AG09309 (cell line): ENCODE measurements at regions not wholly inside any gene's neighbourhood (a gene's known extent, or its start where the extent isn't known, plus 50 kb on each side); places are given as distances from the start of the nearest gene placed in this dataset.

Source experiments
- DNase-seq: peaks from one replicate; pipeline ENCODE4 v3.0.0-alpha.2; 2010; ENCODE audit warnings: low read depth
- H3K4me3 ChIP-seq: 2 replicates; pipeline ENCODE4 v1.5.1; 2011; ENCODE audit warnings: mild to moderate bottlenecking, low read depth, low read length, moderate library complexity; ENCODE audit not compliant: control insufficient read depth
- TF ChIP-seq, protein P1 (sequence below): IDR thresholded peaks from 2 replicates; pipeline ENCODE4 v1.5.1; 2011; ENCODE audit warnings: mild to moderate bottlenecking, low read depth, low read length, inconsistent platforms; ENCODE audit not compliant: insufficient read depth, control insufficient read depth; ENCODE audit errors: missing control alignments

- H3K4me3 ChIP-seq = no peak overlapping the region
- DNase-seq = no peak
- TF ChIP-seq, protein P1, sequence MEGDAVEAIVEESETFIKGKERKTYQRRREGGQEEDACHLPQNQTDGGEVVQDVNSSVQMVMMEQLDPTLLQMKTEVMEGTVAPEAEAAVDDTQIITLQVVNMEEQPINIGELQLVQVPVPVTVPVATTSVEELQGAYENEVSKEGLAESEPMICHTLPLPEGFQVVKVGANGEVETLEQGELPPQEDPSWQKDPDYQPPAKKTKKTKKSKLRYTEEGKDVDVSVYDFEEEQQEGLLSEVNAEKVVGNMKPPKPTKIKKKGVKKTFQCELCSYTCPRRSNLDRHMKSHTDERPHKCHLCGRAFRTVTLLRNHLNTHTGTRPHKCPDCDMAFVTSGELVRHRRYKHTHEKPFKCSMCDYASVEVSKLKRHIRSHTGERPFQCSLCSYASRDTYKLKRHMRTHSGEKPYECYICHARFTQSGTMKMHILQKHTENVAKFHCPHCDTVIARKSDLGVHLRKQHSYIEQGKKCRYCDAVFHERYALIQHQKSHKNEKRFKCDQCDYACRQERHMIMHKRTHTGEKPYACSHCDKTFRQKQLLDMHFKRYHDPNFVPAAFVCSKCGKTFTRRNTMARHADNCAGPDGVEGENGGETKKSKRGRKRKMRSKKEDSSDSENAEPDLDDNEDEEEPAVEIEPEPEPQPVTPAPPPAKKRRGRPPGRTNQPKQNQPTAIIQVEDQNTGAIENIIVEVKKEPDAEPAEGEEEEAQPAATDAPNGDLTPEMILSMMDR = no peak
Observed at GRCh38 chr1:95382000-95382786, 148.2 kb downstream of the RWDD3 start.

GRCh38 chr1:95383111-95383510, 149.1 kb downstream of the RWDD3 start:
- TF ChIP-seq, protein P1 = no peak
- DNase-seq = no peak
- no peak overlapping the region for H3K4me3 ChIP-seq

GRCh38 chr1:95384567-95384966, 150.6 kb downstream of the RWDD3 start:
- DNase-seq = no peak
- TF ChIP-seq, protein P1 = no peak
- H3K4me3 ChIP-seq = no peak overlapping the region

DNA sequence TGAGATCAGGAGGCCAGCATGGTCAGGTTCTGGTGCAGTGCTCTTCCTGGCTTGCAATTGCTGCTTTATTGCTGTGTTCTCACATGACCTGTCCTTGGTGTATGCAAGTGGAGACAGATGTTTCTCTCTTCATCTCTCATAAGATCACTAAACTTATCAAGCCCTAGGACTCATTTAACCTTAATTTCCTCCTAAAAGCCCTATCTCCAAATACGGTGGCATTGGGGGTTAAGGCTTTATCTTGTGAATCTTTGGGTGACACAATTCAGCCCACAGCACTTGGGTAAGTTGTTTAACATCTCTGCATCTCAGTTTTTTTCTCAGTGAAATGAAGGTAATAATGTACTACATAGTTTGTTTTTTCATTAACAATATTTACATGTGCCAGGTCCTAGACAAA, 152.4 kb downstream of the RWDD3 start:
- DNase-seq = no peak
- TF ChIP-seq, protein P1 = no peak
- no peak overlapping the region for H3K4me3 ChIP-seq

DNA sequence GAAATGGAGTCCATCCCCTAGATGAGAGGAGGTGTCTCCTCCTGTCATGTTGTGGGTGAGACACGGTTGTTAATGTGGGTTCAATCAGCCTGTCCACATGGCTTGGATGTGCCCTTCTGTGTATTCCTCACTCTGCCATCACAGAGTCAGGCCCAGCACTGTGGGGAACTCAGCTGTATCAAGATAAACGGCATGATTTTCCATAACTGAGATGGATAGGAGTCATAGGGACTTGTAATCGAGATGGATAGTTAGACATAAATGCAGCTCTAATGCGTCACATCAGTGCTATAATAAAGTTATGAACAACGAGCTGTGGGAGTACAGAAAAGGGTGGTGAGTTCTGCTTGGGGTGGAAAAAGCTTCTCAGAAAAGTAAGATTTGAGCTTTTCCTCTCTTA, 152.9 kb downstream of the RWDD3 start:
- DNase-seq = no peak
- TF ChIP-seq, protein P1 = no peak
- H3K4me3 ChIP-seq = no peak overlapping the region

- TF ChIP-seq, protein P1 = no peak
- no peak overlapping the region for H3K4me3 ChIP-seq
- no peak for DNase-seq
Observed at GRCh38 chr1:95388031-95388430, 154.0 kb downstream of the RWDD3 start.
